ENCODE measurements at regions not wholly inside any gene's neighbourhood (a gene's known extent, or its start where the extent isn't known, plus 50 kb on each side); places are given as distances from the start of the nearest gene placed in this dataset.

DNA sequence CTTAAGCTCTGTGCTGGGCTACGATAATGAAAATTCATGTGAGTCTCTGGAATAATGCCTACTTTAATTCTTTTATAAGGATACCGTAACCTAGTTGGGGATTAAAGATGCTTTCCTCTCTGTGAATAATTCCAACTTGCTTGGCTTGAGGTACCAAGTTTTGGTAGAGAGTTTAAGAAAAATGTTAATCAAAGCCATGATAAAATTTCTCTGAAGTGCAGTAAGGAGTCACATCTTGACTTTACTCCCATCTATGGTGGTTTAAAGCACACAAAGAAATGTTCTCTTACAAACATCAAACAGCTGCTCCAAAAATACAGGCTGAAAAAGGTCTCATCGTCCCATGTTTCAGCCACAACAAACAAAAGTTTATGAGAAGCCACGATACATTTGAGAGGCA lies 284.8 kb upstream of the TBX3 start (continued):
- TF ChIP-seq EGR1 (conservative IDR thresholded peaks at IDR 0.05) (no peak), HDAC6 (IDR thresholded peaks at IDR 0.05; ENCODE audit: low read depth, low read length) (no peak), NR3C1 (CRISPR knock-in tag; IDR thresholded peaks at IDR 0.05) (no peak), ZNF143 (CRISPR knock-in tag; IDR thresholded peaks at IDR 0.05) (no peak), SAFB (IDR thresholded peaks at IDR 0.05; ENCODE audit: borderline replicate concordance, low read depth, low read length) (no peak)

DNA sequence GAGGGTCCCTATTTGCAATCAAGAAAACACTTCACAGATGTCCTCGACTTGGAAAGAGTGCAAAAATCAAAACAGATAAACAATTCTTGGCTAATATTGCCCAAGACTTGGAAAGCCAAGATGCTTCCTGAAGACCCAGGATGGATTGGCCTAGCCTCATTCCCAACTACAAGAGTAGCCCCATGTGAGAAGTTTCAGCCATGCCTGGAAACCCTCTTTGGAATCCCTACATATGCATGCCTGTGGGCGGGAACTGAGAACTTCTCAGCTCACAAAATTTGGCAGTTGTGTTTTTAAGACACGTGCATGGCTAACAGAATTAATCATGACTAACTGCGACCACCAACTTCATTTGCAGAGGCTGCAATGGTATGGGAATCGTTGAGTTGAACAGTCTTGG lies 283.2 kb upstream of the TBX3 start:
- ChIA-PET POLR2A (no interaction called here), CTCF (ENCODE audit: low intra/inter-chr PET ratio) (no interaction called here)
- Histone ChIP-seq H3K9ac (ENCODE audit: insufficient read depth in 1 of 2, low read depth in 2 of 2, low read length in 2 of 2) (no peak overlapping the region), H3K9me3 (replicated peaks; ENCODE audit: control insufficient read depth, insufficient read depth, low read depth, low read length) (no peaks in the 10 kb centered on the region), H4K20me1 (replicated peaks; ENCODE audit: control insufficient read depth, insufficient read depth, low read length) (no peaks in the 10 kb centered on the region), H3K79me2 (ENCODE audit: control insufficient read depth, insufficient read depth, low read length) (no peaks in the 10 kb centered on the region), H2AFZ (ENCODE audit: low read depth, low read length) (no peak overlapping the region), H3K36me3 (ENCODE audit: control insufficient read depth, insufficient read depth, low read length) (no peaks in the 10 kb centered on the region), H3K4me1 (replicated peaks in 1 of 2; ENCODE audit: control insufficient read depth in 2 of 2, insufficient read depth in 2 of 2, low read length in 2 of 2) (no peaks in the 10 kb centered on the region), H3K9me1 (ENCODE audit: control insufficient read depth, insufficient read depth, low read length) (no peaks in the 10 kb centered on the region), H3K27me3 (ENCODE audit: control insufficient read depth in 2 of 2, insufficient read depth in 2 of 2, low read length in 2 of 2) (peaks cover 6 to 10% of the 10 kb centered on the region in 2 experiments; a peak in 4 of 5 replicates), H3K4me2 (ENCODE audit: insufficient read depth, low read length) (no peak overlapping the region), H3K4me3 (no peak overlapping the region), H3K27ac (ENCODE audit: extremely low read depth, low read depth, low read length) (no peak overlapping the region)
- DNase-seq (ENCODE audit: extremely low read depth in 1 of 4, low spot score in 3 of 4) (no peak), FAIRE-seq (no peak), ATAC-seq (no peak)
- TF ChIP-seq MCM5 (IDR thresholded peaks at IDR 0.05; ENCODE audit: low read depth), result no peak
- no peak for TF ChIP-seq TBP (optimal IDR thresholded peaks at IDR 0.05; ENCODE audit: low read depth, low read length)
- TF ChIP-seq SMARCB1 (IDR thresholded peaks at IDR 0.05; ENCODE audit: insufficient read length, low read depth), result no peak
- no peak for TF ChIP-seq ZSCAN29 (IDR thresholded peaks at IDR 0.05)
- no peak for TF ChIP-seq TAF9B (IDR thresholded peaks at IDR 0.05; ENCODE audit: partially characterized antibody)
- TF ChIP-seq TRIM24 (IDR thresholded peaks at IDR 0.05), result no peak
- TF ChIP-seq, protein P1, sequence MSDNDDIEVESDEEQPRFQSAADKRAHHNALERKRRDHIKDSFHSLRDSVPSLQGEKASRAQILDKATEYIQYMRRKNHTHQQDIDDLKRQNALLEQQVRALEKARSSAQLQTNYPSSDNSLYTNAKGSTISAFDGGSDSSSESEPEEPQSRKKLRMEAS (CRISPR knock-in tag; IDR thresholded peaks at IDR 0.05), result no peak
- 0% methylated on average over 5 of the region's 5 CpGs for WGBS (ENCODE audit: insufficient coverage, low coverage, missing lambda C conversion rate)
- BruUV-seq (replicated peaks), result no TSS peak
- intact Hi-C loops (cut with micrococcal nuclease), result no loop called here
- in situ Hi-C loops (cut with MboI), result no loop called here

Data from K562 (cell line).